HG02870 (cell line): ENCODE measurements at regions not wholly inside any gene's neighbourhood (a gene's known extent, or its start where the extent isn't known, plus 50 kb on each side); places are given as distances from the start of the nearest gene placed in this dataset.

ENCODE experiments used
- ATAC-seq: cut with Tn5 transposase; IDR thresholded peaks from one replicate; pipeline ENCODE4 v1.9.1; 2021; ENCODE audit warnings: mild to moderate bottlenecking, moderate library complexity; ENCODE audit not compliant: unreplicated experiment

DNA sequence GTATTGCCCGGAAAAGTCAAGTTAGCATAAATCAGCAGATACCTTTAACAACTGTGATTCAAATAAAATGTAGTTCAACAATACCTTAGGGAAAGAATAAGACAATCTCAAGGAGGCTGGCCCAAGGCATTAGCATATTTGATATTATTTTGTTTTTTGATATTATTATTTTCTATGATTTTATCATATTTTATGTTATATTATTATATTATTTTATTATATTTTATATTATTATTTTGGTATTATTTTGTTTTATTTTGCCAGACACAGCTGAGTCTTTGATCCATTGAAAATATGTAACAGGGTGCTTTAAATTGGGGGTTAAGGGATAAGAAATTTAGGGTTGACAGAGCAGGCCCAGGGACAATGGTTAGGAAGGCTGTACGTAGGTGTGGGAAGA, 607.9 kb upstream of the USP15 start:
- ATAC-seq = no peak

DNA sequence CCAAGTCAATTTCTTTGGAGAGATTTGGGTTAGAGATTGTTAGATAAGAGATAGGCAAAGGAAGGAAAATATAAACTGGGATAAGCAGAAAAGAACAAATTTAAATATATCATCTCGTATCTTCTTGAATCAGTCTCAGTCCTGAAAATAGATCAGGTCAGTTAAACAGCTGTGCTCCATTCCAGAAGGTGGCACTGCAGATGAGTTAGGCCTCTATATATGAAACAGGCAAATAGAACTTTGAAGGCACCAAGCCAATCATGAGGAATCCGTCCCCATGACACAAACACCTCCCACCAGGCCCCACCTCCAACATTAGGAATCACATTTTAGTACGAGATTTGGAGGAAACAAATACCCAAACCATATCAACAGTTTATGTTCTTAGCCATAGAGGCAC, 605.5 kb upstream of the USP15 start:
- no peak for ATAC-seq

DNA sequence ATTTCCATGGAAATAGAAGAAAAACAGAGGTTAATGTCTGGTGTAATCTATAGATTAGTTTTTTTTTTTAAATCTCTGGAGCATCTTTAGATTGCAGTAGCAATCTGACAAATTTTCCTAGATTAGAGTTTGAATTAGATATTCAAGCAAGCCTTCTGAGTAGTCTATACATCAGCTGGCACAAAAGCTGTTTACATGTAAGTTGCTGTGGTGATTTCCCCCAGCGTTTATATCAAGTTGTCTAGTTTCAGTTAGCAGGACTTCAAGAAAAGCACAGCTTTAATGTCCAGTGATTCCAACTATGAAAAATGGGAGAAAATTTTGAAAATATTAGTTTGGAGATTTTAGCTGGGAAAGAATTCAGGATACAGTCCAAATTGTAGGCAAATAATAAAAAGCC, 605.0 kb upstream of the USP15 start:
- ATAC-seq = no peak

DNA sequence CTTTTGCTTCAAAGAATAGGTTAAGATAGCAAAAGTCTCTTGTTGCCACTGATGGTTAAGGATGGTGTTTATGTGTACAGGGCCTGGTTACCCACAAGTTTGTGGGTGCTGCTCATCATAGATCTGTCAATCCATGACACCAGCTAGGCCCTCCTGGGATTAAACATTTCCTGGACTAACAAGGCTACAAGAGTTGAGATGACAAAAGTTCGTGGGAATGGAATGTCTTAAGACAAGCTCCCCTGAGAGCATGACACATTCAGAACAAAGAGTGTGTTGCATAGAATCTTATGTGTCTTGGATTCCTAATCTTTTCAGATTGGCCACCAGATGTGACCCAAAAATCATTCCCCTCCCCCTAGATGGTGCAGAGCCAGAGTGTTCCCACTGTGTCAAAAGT, 592.5 kb upstream of the USP15 start:
- ATAC-seq = no peak

DNA sequence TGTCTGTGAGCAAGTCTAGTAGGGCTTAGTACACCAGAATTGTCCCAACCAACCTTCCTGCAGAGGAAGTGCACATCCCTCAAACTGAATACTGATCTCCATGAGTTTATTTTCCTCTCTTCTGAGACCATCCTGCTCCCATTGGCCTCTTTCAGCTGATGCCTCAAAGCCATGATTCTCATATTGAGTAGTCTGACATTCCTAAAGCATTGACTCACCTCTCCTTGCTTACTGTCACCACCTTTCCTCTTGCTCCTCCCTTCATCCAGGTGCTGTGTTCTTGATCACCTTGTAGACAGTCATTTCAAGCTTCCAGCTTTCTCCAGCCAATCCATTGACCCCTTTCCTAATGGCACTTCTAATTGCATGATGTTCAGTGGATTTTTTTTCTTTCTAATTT, 583.7 kb upstream of the USP15 start:
- ATAC-seq = no peak

DNA sequence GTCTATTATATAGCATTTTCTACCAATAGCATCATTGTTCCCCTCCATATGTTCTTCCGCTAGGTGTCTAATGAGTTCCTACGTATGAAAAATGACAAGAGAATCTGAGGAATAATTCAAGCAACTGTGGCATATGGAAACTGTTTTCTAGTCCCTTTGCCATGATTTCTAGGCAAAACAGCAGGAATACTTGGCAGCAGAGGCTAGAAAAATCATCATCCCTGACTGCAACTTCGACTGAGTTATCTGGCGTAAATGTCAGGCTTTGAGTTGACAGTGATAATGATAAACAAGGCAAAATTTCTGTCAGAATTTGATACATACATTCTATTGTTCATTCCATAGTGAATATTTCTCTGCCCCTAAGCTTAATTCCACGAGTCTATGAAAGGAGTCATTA, 572.8 kb upstream of the USP15 start:
- no peak for ATAC-seq

DNA sequence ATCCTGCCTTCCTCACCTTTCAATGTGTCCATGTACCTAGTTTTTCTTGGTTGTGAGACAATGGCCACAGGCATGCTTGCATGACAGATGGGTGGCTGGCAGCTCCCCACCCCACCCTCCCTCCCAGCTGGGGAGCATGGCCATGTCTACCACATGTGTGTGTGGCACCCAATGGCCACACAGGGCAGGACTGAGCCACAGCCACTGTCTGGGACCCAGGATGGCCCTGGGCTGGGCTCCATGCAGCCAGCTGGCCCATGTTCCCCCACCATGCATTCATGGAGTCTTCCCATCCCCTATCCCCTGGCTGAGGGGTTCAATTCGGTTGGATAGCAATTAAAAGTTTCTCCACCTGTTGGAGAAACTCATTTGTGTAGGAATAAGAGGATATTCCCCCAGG, 566.0 kb upstream of the USP15 start:
- ATAC-seq = no peak

DNA sequence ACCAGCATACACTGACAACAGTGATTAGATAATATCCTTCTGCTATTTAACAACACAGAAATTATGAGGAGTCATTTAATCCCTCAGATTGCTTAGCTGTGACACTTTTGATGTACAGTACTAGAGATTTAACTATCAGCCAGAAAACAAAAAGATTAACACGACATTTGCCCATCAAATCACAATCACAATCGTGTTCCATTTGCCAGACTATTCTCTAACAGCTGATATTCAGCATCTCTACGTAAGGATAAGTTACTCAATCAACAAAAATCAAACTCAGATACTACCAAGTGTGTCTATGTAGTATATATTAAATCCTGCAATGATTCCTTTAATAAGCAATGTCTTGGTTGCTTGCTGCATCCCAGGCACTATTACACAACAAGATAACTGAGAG, 558.7 kb upstream of the USP15 start:
- no peak for ATAC-seq

DNA sequence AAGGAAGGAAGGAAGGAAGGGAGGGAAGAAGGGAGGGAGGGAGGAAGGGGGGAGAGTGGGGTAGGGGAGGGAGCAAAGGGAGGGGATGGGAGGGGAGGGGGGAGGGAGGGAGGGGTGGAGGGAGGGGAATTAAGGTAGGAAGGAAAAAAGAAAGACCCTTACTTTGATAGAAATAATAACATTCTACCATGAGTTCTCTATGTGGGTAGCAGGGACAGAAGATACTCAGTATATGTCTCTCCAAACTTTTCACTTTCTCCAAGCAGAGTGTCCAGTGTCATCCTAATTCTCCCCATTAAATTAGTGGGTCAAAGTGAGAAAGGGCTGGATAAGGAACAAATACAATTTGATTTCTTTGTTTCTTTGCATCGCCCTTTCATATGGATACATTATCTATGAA, 553.4 kb upstream of the USP15 start:
- ATAC-seq = no peak

DNA sequence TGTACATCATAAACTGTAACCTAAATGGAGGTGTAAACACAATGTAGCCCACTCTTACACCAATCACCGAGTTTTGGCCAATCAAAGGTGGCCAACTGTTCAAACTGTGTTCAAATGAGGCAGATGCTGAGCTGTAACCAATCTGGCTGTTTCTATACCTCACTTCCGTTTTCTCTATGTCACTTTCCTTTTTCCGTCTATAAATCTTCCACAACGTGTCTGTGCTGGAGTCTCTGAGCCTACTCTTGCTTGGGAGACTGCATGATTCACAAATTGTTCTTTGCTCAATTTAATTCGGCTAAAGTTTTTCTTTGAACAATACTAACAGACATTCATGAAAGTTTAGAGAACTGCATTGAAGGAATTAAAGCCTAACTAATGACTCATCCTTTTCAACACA, 547.1 kb upstream of the USP15 start:
- ATAC-seq = no peak

DNA sequence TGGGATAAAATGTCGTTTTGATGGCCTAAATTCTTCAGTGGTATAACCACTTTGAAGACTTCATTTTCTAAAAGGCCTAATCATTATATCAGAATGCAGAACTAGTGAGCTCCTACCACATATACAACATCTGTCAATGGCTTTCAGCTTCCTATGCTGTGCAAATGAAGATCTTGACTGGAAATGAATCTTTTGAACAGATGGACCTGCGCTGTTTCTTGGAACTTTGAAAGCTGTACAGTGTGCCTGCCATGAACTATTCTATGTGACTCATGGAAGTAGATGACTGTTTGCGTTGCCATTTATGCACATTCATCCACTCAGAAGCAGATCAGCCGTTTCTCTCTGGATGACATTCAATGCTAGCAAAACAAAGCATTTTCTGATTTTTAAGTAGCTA, 542.2 kb upstream of the USP15 start:
- ATAC-seq = no peak

DNA sequence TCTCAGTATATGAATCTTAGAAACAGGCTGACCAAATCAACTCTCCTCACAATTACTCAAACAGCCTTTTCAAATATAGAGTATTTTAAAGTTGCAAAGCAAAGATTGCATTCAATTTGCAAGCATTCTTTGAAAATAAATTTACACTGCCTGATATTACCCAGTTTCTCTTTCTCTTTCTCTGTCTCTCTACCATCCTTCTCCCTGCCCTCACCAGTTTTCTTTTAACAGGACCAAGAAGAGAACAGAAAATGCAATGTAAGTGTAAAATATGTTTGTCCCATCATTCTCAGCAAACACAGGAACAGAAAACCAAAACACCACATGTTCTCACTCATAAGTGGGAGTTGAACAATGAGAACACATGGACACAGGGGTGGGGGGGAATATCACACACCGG, 520.3 kb upstream of the USP15 start:
- no peak for ATAC-seq

DNA sequence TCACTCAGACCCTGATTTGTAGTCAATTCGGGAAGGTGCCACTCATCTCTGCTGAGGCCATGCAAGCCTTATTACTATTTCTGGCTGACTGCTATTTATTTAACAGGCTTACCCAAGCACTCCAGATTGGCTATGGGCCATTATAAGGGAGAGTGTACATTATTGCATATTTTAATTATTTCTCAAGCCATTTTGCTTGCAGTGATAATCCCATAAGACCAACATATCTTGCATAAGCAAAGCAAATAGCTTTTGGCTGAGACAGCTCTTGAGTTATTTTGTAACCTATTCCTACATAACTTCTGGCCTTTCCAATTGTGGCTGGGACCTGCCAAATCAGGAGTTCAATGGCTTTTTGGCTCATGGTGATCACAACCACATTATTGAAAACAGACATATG, 509.6 kb upstream of the USP15 start:
- ATAC-seq = no peak

DNA sequence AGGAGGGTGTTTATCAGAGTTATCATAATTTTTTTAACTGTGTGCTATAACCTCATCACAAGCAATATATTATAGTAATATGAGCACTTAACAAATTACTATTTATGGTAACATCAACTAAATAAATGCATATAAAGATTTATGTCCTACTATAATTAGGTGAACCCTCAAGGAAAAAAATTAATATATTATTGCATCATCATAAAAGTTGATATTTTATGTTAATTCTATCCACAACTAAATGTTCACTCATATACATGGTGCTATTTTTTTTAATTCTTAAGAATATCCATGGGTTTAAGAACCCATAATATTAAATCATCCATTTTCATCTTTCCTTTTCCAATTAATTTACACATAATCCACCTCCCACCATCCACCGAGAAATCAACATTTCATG, 506.0 kb upstream of the USP15 start:
- no peak for ATAC-seq

DNA sequence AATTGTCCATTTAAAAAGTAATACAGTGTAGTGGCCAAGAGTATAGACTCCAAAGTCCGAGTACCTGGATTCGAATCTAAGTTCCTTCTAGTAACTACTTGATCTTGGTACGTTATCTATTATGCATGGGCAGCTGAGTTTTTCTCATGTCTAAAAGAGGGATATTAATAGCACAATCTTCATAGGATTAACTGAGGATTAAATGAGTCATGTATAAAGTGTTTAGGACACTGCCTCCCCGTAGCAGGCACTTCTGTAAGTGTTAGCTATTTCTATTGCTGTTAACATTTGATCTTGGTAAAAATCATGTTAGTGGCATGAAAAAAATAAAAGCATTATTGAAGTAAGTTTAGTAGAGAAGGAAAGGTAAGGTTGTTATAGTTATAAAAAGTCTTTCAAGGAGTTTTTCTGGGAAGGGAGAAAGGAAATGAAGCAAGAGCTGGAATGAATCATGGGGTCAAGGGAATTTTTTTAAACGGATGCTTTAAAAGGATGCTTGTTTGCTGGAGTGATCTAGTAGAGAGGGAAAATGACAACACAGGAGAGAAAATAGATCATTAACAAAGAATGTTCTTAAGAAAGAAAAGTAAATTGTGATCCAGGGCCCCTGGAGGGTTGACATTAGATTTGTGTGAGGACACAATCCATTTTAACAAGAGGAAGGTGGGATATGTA, 502.2 kb upstream of the USP15 start:
- no peak for ATAC-seq

DNA sequence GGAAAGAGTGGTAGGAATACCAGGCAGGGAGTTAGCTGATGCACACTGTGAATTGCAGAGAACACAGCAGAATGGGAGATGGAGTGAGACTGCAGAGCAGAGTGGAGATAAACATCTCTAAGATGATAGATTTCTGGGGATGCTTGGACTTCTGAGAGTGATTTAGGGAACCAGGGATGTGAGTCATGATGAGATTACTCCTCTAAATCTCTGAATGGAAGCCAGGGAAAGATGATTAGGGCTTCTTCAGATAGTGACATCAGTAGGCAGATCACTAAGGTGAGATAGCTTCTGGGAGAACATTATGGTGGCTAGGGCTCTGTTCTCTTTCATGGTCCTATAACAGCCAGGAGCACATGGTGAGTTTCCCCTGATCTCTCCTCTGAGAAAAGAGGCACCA, 501.5 kb upstream of the USP15 start:
- no peak for ATAC-seq

DNA sequence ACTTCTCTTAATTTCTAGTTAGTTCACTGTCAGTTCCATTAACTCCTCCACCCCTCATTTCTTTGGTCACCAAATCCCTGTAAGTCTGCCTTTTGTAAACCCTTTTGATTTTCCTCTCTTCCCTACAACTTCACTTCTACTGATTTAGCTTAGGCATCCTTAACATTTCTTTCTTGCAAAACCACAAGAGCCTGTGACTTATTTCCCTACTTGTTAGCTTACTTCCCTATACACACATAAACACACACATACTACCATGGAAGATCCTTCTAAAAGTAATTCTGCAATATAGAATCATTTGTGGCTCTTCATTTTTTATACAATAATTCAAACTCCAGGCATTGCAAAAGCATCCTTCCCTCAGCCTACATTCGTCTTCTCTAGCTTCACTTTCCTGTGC, 494.3 kb upstream of the USP15 start:
- no peak for ATAC-seq

DNA sequence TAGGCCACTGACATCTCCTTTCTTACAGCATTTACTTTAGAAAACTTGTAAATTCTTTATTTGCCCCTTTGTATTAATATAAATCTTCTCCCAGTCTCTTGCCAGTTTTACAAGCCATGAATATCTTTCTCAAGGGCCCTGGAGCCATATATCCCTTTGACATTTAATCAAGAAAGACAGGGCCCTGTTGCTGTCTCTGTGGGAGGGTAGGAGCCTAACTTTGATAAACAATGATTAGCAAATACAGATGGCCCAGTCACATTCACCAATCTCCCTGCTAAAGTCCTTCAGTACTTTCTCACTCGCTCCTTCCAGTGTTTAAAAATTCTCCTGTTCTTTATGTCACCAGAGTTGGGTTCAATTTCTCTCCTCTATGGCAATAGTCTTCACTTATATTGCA, 479.8 kb upstream of the USP15 start:
- ATAC-seq = no peak

DNA sequence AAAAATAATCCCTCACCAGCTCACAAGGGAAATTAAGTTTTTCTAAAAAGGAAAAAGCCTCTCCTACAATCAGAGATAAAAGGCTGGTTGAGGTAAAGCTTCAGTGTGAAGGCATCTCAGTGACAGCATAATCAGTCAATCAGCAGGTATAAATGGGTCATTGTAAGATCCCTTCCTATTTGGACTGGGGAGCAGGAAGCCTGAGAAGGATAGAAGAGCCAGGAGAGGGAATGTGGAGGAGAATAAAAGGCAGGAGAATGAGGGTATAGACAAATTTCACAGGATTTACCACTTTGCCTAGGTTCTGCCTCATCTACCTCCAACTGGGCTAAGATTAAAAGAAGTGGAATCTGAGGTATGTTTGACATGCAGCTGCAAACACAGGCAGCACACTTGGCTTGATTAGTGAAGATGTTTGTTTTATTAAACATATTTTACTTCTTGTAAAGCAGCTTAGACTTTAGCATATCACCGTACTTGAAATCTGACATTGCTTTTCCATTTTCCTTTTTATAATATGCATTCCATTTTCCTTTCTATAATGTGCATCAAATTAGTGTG, 479.1 kb upstream of the USP15 start:
- no peak for ATAC-seq

DNA sequence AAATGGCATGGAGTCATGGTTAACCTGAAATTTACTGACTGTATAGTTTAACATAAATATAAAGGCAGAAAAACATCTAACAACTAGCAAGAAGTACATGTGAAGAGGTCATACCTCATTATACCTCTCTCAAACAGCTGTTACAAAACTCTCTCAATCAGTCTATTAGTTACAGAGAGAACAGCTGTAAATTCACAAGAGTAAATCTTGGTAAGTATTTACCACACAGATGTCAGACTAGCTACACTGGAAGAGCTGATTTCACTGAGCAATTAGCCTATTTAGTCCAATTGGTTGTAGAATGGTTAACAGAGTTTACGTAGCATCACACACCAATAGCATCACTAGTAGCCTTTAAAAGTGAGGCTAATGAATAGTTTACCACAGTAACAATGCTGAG, 463.4 kb upstream of the USP15 start:
- no peak for ATAC-seq

DNA sequence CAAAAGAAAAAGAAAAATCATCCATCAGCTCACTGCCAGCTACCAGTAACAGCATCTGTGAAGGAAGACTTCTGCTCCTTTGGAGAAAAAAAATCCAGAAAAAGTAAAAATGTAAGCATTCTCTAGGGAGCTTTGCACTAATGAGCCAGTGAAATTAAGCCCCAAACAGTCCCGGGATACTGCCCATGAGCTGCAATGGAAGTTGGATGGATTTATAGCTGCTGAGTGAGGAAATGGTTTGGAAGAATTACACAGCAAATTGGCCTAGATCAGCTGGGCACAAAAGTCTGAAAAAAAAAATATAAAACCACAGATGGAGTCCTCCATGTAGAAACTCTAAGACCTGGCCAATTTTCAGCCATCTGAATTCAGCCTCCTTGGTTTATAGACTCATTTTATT, 462.9 kb upstream of the USP15 start:
- no peak for ATAC-seq

DNA sequence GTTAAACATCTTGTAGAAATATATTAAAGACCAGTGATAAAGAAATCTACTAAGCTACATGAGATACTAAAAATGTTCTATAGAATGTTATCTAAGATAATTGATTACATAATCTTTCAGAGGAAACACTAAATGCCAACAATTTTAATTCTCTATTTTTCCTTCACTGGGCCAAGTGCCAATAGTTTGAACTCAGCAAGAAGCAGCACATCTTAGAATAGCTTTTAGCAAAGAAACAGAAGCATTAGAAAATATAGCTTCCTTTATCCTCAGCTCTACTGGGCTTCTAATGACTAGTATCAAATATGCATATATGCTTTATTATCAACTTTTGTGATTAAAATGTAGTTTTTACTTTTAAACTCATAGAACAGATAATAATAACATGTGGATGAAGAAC, 461.4 kb upstream of the USP15 start:
- ATAC-seq = no peak

DNA sequence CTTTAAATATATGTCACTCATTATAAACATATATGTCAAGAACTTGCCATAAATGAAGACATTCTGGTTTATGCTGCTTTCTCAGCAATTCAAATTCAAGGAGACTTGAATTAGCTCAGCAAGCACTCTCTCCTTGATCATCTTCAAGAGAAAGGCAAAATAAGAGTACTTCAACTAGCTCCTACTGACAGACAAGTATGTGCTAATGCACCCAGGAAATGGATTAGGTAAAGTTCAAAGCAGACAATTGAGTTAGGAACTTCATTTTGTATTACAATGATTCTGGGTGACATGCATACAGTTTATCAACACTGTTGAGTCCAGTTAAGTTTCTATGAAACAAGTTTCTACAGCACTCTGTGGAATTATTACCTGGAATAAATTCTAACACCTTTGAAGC, 455.9 kb upstream of the USP15 start:
- ATAC-seq = no peak
